HL-60/S4 (cell line): ENCODE measurements at regions not wholly inside any gene's neighbourhood (a gene's known extent, or its start where the extent isn't known, plus 50 kb on each side); places are given as distances from the start of the nearest gene placed in this dataset.
"Not testable (repeated sequence)": the region's sequence is repeated elsewhere in the genome, so short reads cannot be mapped to it uniquely, and the experiment has no call there.

Experiments used
- in situ Hi-C: fragments of 300-500 bp; cut with MboI; formaldehyde crosslinking; loops from 2 replicates; pipeline ENCODE4 v1.14.3; 2022; ENCODE audit warnings: low sequenced_read_pairs

DNA sequence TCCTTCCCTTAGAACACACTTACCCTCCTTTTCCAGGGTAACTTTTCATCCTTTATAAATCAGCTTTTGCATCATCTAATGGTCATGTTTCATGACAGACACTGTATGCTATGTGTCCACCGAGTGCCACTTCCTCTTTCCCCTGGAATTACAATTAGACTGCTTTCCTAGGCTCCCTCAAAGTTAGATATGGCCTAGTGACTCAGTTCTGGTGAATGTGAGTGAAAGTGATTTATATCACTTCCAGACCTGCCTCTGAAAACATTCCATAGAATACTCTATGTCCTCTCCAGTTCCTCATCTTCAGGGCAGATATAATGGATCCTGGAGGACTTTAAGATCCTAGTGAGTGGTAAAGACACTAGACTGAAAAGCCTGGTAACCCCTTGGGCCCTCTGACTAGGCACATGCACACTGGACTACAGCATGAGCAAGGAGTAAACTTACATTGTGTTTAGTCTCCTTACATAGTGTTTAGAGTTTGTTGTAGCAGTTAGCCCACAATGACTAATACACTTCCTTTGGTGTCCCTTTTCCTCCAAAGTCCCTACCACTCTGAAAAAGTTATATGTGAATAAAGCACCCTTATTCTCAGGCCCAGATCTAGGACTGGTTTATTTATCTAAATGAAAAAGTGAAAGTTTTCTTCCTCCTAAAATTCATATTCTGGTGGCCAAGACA lies 59.3 kb downstream of the GPR88 start:
- in situ Hi-C loops = no loop called here

DNA sequence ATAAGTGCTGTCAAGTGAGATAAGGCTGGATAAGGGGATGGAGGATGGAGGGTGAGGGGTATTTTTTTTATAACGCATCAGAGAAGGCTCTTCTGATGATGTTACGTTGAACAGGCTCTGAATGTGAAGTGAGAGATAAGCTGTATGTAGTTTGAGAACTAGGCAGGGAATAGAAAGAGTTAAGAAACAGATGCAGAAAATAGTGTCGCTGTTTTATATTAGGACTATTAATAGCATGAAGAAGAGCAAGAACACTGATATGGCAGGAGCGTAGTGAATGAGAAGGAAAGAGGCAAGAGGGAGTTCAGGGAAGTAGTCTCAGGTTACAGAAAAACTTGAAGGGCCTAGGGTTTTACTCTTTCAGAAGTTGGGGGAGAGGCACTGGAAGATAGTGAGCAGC lies 59.8 kb downstream of the GPR88 start:
- in situ Hi-C loops = no loop called here

- in situ Hi-C loops = not testable (repeated sequence)
Observed at GRCh38 chr1:100600377-100600776, 62.4 kb downstream of the GPR88 start.

DNA sequence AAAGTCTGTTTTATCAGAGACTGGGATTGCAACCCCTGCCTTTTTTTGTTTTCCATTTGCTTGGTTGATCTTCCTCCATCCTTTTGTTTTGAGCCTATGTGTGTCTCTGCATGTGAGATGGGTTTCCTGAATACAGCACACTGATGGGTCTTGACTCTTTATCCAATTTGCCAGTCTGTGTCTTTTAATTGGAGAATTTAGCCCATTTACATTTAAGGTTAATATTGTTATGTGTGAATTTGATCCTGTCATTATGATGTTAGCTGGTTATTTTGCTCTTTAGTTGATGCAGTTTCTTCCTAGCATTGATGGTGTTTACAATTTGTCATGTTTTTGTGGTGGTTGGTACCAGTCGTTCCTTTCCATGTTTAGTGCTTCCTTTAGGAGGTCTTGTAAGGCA lies 64.1 kb downstream of the GPR88 start:
- in situ Hi-C loops = not testable (repeated sequence)

GRCh38 chr1:100604372-100604771 lies 66.4 kb downstream of the GPR88 start:
- in situ Hi-C loops = no loop called here

- in situ Hi-C loops = no loop called here
Observed at GRCh38 chr1:100606438-100606837, 68.5 kb downstream of the GPR88 start.

DNA sequence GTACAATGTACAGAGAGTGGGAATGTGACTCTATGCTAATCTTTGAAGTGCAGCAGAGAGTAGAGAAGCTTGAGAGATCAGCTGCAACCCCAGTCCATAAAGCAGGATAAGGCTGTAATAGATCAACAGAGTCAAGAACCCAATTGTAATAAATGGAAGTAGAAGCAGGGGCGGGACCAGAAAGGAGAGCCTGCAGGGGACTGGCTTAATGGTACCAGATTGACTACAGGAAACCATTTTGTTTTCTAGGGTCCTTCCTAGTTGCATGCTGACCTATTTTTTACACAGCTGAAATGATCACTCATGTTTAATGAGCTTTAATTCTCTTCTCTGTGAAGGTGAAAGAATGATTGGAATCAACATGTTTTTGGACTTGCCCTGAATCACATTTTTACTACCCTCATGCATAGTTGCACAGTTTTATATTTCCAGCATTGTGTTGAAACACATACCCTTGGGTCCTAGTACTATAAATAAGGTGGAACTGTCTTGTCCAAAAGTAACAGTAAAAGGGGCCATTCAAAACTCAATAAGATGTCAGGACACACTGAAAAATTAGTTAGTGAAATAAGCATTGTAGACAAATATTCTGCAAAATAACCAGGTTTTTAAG lies 69.8 kb downstream of the GPR88 start:
- in situ Hi-C loops = no loop called here

GRCh38 chr1:100609849-100610248 lies 71.9 kb downstream of the GPR88 start:
- in situ Hi-C loops = loop anchor here (10.0 kb wide), 1 partner anchor 255 kb away; no protein-coding TSS in a partner anchor

- in situ Hi-C loops = loop anchor here (10.0 kb wide), 1 partner anchor 254 kb away; no protein-coding TSS in a partner anchor
Observed at GRCh38 chr1:100611086-100611485, 73.1 kb downstream of the GPR88 start.

- in situ Hi-C loops = loop anchor here (10.0 kb wide), 1 partner anchor 252 kb away; no protein-coding TSS in a partner anchor
Observed at GRCh38 chr1:100612540-100612939, 74.6 kb downstream of the GPR88 start.

DNA sequence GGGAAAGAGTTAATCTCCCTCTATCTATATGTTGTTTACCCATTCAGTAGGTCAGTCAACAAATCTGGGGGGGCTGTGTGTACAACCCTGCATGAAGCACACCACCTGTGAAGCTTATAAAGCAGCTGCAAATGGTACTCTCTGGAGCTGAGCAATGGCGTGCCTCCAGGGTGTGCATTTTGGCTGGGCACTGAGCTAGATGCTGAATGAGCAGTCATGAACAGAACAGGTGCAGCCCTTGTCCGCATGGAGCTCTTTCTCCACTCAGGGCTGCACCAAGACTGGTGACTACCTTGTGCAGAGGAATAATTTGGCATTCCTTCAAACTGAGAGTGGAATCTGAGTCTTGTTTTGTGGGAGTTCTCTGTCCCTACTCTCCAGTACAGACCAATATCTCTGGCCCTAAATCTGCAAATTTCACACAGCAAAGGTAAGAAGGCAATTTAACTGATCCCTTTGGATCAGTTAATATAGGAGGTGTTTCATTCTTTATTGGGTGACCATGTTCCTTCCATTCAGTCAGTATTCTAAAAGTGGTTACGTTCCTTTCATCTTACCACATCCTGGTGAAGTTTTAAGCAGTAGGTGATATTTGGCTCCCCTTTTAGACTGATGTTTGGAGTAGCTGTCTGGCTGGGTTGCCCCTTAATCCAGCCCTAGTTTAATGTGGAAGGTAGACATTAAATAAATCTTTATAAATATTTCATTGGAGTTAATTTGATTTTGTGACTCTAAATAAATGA lies 76.0 kb downstream of the GPR88 start:
- in situ Hi-C loops = loop anchor here (10.0 kb wide), 1 partner anchor 251 kb away; no protein-coding TSS in a partner anchor

DNA sequence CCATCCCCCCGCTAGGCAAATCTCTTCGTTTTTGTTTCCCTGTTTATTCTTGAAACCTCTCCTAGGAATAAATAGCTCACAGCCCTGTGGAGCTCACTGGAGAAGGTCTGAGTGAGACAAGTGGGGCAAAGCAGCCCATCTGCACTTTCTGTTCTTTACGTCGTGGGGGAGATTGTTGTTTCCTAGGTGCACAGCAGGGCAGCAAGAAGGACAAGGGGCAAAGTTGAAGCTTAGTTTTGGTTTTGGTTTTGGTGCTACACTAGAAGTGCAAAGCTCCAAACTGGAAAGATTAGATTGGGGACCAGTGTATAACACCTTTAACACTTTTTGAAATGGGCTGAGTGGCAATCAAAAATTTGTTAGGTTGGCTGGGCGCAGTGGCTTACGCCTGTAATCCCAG lies 76.6 kb downstream of the GPR88 start:
- in situ Hi-C loops = loop anchor here (10.0 kb wide), 1 partner anchor 250 kb away; no protein-coding TSS in a partner anchor

- in situ Hi-C loops = loop anchor here (10.0 kb wide), 1 partner anchor 249 kb away; no protein-coding TSS in a partner anchor
Observed at GRCh38 chr1:100615686-100616085, 77.7 kb downstream of the GPR88 start.

DNA sequence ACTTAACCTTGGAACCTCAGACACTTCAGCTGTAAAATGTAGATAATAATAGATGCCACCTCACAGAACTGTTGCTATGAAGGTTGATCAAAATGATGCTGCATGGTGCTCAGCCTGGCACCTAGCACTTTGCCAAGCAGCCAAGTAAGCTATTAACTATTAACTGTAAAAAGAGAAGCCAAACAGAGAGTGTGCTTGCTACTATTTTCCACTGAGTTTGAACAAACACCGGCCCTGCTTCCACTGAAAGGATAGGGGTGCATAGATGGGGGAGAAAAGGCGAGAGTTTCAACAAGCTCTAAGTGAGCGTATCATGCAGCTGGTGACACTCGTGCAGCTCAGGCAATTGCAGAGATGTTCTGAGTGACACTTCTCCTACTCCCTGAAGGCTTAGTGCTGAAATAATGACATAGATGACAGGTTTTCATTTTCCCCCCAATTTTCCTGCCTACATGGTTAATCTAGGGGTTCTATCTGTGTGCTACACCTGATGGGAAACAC lies 78.2 kb downstream of the GPR88 start:
- in situ Hi-C loops = loop anchor here (10.0 kb wide), 1 partner anchor 249 kb away; no protein-coding TSS in a partner anchor

- in situ Hi-C loops = no loop called here
Observed at GRCh38 chr1:100622037-100622436, 84.1 kb downstream of the GPR88 start.

GRCh38 chr1:100622506-100622905 lies 84.6 kb downstream of the GPR88 start:
- in situ Hi-C loops = no loop called here

DNA sequence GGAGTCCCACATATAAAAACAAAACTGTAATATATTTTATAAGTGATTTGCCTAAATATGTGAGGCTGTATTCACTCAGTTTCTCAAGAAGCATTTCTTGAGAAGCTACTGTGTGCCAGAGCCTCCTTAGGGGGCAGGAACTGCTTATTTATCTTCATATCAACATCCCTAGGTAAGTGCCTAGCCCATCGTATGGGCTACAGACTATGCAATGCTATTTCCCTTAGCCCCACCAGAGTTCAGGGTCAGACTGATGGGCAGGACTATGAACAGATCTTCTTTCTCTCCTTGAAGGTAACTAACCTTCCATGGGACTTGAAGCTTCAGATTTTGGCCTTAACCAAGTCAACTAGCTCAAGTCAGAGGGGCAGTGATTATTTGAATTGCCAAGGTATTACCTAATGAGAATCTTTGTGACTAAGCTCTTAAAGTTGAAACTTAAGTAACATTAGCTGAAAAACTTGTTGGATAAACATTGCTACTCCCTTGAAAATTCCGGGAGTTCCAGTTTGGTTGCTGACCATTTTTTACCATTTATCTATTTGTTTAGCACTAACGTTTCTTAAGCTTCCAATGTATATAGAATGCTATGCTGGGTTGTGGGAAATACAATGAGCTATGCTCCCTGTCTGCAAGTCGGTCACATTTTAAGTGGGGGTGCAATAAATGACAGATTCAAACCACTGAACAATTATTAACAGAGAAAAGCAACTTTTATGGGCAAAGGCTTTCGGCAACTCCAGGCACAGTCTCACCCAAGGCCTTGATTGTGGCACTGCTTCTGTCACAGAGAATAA lies 85.2 kb downstream of the GPR88 start:
- in situ Hi-C loops = no loop called here

DNA sequence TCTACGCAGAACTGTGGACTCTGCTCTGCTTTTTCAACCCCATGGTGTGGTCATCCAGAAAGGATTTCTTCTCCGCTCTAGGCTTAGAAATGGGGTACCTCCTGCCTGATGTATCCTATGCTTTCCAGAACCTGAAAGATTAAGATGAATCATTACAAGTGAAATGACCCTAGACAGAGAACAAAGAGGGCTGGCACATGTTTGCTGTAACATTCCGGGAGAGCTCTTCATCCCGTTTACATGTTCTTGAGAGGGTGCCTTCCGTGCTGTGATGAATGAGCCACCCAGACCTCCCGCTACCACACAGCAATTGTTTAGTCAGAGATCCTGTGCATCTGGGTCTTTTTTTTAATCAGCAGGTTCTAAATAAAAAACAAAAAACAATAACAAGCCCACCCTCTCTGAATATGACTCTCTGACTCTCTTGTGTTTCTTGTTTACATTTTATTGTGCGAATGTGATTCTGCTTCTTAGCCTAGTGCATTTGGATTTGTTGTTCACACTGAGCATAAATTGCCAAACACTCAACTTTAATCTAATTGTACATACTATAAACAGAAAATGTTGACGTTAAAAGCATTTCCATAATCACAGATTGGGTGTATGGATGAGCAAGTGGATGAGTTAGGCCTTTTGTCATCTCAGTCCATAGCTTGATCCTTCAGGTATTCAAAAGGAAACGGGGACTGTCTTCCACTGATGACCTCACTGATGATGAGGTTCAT lies 87.1 kb downstream of the GPR88 start:
- in situ Hi-C loops = no loop called here

DNA sequence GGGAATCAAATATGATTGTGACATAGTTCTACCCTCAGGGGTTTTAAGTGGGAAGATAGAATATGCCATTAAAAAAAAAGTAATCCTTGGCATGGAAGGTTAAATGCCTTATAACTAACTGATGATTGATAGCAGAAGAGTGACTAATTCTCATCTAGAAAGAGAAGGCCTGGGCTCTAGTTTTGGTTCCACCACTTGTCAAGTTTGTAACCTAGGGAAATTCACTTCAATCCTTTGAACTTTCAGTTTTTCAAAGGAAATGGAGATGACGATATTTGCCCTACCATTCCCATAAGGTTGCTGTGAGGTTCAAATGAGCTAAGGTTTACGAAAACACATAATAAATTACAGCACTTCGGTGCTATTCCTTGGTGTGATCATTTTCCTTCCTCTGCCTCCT lies 88.5 kb downstream of the GPR88 start:
- in situ Hi-C loops = no loop called here
